HG02943 (cell line): ENCODE measurements at regions not wholly inside any gene's neighbourhood (a gene's known extent, or its start where the extent isn't known, plus 50 kb on each side); places are given as distances from the start of the nearest gene placed in this dataset.
"Not testable (repeated sequence)": the region's sequence is repeated elsewhere in the genome, so short reads cannot be mapped to it uniquely, and the experiment has no call there.

Source experiments
- ATAC-seq: cut with Tn5 transposase; IDR thresholded peaks from one replicate; pipeline ENCODE4 v1.9.1; 2021; ENCODE audit warnings: mild to moderate bottlenecking, low read depth, moderate library complexity; ENCODE audit not compliant: unreplicated experiment

DNA sequence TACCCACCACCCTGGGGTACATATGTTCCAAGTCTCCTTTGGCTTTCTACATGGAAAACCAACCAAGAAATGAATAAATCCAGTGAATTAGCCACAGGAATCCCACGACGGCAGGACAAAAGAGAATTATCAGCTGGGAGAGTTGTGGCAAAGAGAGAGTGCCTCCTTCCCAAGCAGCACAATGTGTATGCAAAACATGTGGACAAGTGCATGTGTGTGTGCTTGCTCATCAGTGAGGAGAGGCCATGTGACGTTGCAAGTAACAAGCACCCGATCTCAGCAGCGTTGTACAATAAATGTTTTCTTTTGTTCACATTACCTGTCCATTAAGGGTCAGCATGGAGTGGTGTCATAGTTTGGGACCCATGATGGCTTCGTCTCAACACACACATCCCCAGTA is 50.0 kb upstream of the EMX2 start:
- no peak for ATAC-seq

DNA sequence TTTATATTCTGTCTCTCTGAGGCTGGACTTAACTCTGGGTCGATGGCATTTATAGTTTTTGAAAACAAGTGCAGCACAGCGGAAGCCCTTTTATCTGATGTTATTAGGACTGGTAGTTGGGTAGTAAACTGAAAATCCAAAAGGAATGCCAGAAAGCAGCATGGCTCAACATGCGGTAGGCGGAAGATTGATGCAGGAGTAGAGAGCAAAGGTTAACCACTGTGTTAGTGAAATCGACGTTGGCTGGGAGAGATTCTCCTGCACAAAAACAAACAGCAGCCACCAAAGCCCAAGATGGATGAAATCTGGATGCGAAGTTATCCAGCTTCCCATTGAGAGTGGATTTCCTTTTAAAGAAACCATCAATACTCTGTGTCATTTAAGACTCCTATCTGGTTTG is 54.5 kb upstream of the EMX2 start:
- no peak for ATAC-seq

DNA sequence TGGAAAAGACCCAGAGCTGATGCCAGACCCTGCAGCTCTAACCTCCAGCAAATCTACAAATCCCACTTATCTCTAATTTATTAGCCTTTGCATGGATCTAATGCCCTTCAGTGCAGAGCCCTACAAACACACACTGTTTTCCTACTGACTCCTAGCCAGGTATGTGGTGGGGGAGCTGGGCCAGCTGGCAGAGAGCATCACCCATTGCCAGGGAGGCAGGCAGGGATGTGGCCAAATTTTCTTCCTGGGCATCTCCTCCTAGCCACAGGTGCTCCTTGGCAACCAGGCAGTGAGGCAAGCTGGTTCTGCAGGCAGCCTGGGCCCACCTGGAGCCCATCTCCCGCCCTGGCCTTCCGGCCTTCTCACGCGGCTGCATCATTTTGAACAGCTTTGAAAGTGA is 55.9 kb upstream of the EMX2 start:
- ATAC-seq, result no peak

DNA sequence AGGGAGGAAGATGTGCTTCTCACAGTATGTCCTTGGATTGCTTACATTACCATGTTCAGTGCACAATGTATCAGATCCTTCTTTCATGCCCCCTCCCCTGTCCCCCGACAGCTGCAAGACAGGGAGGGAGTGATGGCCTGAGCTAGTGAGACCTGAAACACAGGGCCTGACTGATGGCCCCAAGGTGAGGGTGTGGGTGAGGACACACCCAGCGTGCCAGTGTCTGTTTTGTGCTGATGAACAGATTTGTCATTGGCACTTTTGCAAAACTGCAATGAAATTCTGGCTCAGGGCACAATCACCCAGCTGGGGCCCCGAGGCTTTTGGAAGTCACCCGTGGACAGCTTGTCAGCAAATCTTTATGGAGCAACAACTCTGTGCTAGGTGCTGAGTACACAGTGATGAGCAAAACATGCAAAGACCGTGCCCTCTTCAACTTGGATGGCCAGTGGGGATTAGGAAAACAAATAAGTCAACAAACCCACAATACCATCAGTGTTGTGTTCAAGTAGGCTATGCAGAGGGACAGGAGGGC is 59.4 kb upstream of the EMX2 start:
- no peak for ATAC-seq

DNA sequence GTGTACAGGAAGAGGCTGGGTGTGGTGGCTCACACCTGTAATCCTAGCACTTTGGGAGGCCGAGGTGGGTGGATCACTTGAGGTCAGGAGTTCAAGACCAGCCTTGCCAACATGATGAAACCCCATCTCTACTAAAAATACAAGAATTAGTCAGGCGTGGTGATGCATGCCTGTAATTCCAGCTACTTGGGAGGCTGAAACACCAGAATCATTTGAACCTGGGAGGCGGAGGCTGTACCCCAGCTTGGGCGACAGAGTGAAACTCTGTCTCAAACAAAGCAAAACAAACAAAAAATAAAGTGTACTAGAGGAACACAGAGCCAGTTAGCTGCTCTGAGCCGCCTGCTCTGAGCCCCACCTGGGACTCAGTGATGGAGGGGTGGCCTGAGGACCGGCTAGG is 61.5 kb upstream of the EMX2 start:
- not testable (repeated sequence) for ATAC-seq

DNA sequence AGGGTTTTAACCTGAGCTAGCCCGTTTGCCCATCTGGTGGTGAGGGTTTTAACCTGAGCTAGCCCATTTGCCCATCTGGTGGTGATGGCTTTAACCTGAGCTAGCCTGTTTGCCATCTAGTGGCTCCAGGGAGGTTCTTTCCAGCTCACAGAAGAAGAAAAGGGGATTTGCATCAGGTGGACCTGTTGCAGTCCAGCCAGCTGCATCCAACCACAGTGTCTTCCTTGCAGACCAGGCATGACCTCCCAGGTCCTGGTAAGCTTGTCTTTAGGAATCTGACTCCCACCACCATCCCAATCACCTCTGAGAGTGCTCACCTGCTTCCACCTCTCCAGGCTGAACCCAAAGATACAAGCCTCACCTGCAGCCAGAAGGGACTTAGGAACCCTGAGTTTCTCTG is 62.4 kb upstream of the EMX2 start:
- no peak for ATAC-seq

DNA sequence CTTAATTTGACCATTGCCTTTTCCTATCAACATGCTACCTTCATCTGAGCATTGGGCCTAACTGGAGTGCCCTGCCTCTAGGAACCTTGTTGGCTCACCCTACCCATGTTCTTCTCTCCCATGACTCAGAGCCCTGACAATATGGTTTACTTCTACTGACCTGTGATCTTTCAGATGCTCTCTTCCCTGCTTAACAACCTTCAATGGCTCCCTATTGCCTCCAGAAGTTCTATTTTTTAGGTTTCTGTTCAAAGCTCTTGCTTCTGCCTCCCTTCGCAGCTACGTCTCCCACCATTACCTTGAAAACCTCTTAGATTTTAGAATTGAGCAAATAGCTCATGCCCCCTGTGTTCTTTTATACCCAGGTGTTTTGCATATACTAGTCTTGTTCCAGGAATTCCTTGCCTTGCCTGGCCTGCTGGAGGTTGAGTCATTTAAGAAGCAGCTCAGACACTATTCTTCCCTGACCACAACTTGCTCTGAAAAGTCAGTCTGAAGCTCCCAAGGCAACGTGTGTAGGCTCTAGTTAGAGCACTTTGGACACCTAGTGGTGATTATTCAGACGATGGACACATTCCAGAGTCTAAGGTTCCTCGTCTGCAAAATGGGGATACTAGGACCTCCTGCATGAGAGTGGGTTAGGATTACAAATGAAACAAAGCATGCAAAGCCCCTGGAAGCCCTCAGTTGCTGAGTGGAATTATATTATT is 64.4 kb upstream of the EMX2 start:
- ATAC-seq, result no peak

DNA sequence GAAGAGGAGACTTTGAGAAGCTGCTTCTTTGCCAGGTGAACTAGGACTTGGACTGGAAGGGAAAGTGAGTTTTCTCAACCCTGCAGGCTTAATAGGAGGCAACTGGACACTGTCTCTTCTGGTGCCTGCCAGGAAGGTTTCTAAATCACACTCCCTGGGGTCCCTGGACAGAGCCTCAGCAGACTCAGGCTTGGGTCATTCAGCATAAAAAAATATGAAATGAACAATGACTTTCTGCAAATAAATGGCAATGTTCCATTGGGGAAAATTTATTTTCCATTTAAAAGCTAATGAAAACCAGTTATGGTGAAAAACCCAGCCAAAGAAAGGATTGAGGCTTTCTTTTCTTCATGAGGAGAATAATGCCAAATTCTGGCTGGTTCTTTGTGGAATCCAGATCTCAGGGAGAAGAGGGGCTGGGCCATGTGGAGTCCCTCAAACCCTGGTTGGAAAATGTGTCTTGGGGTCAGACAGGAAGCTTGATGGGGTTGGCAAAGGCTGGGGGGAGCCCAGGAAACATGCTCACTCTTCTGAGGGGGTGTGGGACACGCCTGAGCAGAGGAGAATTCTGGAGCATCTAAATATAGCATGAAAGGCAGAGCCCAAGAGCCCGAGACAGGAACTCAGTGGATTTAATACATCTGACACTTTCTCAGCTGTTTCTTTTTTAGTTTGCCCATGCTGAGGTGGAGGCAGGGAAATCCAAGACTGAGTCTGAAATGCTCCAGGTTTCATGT is 65.2 kb upstream of the EMX2 start:
- no peak for ATAC-seq

DNA sequence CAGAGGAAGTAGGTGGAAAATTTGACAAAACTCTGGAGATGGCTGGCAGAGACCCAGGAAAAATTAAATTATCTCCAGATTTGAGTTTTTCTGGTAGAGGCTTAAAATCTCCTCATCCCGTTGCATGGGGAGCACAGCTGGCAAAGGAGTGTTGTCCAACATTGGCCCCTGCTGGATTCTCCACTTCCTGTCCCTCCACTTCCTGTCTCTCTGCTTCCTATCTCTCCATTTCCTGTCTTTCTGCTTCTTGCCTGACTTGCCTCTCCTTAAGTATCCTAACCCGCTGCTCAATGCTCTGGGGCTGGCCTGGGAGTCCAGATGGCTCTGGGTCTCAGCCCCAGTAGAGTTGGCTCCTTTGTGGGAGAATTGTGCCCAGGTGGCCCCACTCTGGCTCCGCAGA is 65.8 kb upstream of the EMX2 start:
- no peak for ATAC-seq

DNA sequence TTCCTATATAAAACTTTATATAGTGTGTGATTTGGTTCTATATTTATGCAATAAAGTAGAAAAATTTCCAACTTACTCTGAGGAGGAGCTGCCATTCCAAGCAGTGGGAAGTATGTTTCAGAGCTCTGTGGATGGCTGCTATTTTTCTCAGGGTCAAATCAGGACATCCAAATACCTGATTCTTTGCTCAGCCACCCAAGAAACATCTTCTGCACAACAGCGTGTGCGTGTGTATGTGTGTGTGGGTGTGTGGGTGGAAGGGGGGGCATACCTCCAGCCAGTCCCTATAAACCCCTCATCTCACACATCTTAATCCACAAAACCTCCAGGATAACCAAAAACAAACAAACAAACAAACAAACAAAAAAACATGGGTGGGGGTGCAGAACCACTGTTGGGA is 66.3 kb upstream of the EMX2 start:
- ATAC-seq, result no peak

DNA sequence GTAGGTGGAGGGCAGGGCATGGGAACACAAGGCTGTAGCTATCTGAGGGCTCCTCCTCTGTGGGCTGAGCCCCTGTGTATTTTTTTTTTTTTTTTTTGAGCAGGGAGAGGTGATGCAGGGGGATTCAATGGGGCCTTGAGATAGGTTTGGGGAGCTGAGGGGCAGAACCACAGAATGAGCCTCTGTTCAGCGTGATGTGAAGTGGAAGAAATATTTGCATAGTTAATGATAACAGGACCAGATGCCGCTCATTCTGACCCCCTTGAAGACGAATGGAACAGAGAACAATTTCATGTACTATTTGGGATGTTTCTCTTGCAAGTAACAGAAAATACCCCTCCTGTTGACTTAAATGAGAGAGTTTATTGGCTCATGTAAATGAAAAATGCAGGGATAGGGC is 69.7 kb upstream of the EMX2 start:
- ATAC-seq, result peak; percentile 94

DNA sequence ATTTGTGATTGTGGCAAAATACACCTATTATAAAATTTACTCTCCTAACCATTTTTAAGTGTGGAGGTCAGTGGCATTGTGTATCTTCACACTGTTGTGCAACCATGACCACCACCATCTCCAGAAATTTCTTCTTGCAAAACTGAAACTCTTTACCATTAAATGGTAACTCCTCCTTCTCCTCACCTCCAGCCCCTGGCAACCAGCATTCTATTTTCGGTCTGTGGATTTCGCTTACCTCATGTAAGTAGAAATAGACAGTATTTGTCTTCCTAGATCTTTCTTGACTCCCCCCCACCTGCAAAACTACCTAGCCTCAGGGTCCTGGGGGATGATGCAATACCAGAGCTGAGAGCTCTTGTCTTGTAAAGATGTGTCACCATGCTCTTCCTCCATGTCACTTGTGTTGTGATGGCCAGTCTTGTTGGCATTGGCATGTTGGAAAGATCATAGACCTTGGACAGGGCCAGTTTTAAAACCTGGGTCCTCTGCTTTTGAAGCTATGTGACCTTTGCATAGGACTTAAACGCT is 71.1 kb upstream of the EMX2 start:
- no peak for ATAC-seq

DNA sequence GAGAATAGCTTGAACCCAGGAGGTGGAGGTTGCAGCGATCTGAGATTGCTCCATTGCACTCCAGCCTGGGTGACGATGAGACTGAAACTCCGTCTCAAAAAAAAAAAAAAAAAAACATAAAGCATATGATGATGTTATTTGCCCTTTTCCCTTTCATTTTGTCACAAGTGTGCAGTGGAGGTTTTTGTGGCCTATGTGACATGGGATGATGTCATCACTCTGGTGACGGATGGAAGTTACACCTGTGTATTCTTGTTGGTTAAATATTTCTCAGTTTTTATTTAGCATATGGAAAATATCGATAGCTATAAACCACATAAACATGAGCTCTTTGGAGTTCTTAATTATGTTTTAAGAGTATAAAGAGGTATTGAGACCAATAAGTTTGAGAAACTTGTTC is 71.8 kb upstream of the EMX2 start:
- ATAC-seq, result no peak

DNA sequence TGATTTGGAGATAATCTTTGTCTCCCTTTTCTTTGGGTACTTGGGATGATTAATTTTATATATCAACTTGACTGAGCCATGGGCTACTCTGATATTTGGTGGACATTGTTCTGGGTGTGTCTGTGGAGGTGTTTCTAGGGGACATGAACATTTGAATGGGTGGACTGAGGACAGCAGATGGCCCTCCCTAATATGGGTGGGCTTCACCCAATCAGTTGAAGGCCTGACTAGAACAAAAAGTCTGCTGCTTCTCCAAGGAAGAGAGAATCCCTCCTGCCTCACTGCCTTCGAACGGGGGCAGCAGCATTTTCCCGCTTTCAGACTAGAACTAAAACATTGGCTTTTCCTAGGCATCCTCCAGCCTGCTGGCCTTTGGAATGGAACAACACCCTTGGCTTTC is 73.9 kb upstream of the EMX2 start:
- no peak for ATAC-seq

DNA sequence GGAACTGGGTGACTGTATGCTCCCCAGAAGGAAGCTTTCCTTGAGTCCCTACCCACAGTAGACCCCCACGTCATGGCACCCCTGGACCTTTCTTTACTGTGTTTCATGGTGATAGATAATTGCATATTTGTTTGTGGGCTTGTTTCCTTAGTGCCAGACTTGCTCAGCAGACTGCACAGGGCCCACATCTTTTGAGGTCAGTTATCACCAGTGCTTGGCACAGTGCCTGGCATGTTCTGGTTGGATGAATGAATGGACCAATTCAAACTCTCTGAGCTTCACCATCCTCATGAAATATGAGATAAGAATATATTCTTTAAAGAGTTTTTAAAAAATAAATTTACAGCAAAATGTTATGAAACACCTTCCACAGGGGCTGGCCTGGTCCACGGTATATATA is 78.4 kb upstream of the EMX2 start:
- ATAC-seq, result no peak

DNA sequence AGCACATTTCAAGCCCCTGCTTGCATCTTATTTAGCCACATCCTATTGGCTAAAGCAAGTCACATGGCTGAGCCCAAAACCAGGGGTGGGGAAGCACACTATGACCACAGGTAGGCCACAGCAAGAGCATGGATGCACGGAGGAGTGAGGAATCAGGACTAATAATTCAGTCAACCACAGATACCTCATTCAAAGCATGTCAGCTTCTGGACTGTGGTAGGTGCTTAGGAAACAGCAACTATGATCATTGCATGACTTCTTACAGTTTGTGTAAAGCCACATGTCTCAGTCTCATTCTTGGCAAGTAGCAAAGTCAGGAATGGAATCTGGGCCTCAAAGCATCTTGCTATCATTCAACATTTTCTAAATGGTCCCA is 79.0 kb upstream of the EMX2 start:
- ATAC-seq, result no peak

DNA sequence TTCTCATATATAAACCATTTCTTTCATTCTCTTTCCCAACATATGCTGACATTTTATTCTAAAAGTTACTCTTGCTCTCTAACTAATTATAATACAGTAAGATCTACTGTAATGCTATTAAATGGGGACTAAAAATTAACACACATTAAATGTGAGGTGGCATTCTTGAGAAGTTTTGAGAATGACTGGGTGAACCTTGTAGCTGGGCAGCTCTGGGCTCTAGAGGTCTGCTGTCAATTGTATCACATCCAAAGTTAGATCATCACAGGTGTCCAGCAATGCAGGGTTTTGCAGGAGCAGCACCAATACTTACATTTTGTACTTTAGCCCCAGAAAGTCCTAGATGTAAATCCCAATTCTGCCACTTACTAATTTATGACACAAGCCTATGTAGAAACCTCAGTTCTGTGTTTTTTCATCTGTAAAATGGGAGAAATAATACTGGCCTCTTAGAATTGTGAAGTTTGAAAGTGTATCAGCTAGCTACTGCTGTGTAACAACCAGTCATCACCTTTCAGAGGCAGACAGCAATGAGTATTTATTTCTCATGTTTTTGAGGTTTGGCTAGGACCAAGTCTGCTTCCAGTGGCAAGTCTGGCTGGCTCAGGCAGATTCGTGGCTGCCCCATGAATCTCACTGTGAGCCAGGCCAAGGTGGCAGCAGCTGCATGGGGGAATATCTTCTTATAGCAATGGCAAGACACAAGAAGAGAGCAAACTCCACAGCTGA is 79.6 kb upstream of the EMX2 start:
- ATAC-seq, result no peak

DNA sequence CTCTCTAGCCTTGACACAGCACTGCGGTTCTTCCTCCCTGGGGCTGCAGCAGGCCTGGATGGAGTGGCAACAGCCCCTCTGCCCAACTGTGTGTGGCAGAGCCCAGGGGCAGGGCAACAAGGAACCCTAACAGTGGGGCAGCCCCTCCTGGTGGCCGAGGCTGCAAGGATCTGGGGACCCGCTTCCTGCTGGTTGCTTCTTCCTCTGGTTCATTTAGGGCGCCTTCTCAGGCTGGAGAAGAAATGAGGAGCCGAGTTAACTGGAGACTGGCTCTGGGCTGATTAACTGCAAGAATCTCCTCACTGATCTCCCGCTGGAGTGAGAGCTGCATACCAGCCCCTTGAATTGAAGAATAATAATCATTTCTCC is 80.1 kb upstream of the EMX2 start:
- ATAC-seq, result no peak

DNA sequence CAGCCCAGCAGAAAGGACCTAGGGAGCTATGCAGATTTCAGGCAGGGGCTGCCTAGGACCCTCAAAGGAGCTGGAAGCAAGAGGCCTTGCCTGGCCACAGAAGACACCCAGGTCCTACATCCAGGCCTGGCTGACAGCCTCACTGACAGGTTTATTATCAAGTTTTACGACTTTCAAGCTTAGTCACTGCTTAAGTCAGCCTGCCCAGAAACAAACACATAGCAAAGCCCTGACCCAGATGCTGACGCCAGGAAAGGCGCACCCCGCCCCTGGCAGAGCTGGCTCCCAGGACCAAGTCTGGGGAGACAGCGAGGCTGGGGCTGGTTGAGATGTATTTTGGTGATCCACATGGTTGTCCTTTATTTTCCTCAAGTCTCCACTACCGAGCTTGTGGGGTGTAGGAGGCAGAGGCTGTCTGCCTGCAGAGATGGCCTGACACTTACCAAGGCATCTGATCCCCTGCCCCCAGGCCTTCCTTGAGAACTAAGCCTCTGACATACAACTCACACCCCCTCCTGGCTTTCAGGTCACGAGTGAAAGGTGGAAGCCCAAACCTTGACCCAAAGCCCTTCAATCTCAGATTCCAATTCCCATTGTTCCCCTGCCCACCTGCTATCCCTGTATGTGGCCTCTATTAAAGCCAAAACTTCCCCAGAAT is 80.7 kb upstream of the EMX2 start:
- ATAC-seq, result no peak

DNA sequence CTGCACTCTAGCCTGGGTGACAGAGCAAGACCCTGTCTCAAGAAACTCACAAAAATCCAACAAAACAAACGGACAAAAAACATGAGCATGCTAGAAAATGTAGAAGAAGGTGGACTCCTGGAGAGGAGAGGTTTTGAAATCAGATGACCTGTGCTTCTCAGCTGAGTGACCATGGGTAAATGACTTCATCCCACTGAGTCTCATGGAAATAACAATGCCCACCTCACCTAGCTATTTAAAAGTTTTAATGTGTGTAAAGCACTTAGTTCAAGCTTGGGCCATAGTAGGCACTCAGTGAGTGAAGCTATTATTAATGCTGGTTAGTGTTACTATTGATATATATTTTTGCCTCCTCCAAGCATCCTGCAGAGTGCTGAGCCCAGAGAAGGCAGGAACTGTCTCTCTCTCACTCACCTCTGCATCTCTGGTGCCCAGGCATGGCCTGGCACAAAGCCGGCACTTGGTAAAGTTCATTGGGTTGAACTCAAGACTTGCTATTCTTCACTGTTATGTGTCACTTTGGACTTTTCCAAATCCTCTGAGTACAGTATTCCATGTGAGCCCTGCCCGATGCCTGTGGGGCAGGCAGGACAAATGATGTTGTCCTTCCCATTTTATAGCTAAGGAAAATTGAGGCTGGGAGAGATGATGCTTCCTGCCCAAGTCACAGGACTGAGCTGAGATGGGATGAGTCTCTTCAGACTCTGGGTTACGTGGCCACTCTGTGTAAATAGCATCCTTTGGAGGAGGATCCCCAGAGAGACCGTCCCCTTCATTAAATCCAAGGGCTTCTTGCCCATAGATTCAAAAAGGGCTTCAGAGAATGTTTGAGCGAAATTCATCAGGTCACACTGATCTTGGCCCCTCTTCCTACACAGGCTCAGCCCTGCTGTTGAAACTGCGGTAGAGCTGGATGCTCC is 81.4 kb upstream of the EMX2 start:
- ATAC-seq, result no peak
